ENCODE measurements at regions not wholly inside any gene's neighbourhood (a gene's known extent, or its start where the extent isn't known, plus 50 kb on each side); places are given as distances from the start of the nearest gene placed in this dataset.

- Histone ChIP-seq H3K9ac (ENCODE audit: low read length) (no peak overlapping the region), H3K27me3 (ENCODE audit: low read length) (no peaks in the 10 kb centered on the region), H3K36me3 (ENCODE audit: low read length) (no peaks in the 10 kb centered on the region), H3K9me2 (replicated peaks; ENCODE audit: insufficient read depth, low read length) (no peaks in the 10 kb centered on the region), H2AFZ (ENCODE audit: low read depth, low read length, severe bottlenecking) (no peak overlapping the region), H3K27ac (ENCODE audit: low read depth, low read length) (no peak overlapping the region), H3K79me2 (ENCODE audit: insufficient read depth, low read length) (no peaks in the 10 kb centered on the region), H3K4me3 (ENCODE audit: insufficient read depth, low read length, poor library complexity, severe bottlenecking) (no peak overlapping the region), H3K9me3 (ENCODE audit: insufficient read depth, low read length) (no peaks in the 10 kb centered on the region), H3K4me2 (ENCODE audit: low read depth, low read length, poor library complexity, severe bottlenecking) (no peak overlapping the region), H4K20me1 (ENCODE audit: low read depth, low read length) (no peaks in the 10 kb centered on the region), H3F3A (ENCODE audit: insufficient read depth) (no peaks in the 10 kb centered on the region)
- TF ChIP-seq EZH2phosphoT487 (conservative IDR thresholded peaks at IDR 0.05; ENCODE audit: low read length) = no peak
- TF ChIP-seq CTCF (IDR thresholded peaks at IDR 0.05; ENCODE audit: insufficient read depth, low read length, poor library complexity, severe bottlenecking) = no peak
These were observed 1048.0 kb upstream of the CNTN5 start for GRCh38 chr11:97972731-97973130.

DNA sequence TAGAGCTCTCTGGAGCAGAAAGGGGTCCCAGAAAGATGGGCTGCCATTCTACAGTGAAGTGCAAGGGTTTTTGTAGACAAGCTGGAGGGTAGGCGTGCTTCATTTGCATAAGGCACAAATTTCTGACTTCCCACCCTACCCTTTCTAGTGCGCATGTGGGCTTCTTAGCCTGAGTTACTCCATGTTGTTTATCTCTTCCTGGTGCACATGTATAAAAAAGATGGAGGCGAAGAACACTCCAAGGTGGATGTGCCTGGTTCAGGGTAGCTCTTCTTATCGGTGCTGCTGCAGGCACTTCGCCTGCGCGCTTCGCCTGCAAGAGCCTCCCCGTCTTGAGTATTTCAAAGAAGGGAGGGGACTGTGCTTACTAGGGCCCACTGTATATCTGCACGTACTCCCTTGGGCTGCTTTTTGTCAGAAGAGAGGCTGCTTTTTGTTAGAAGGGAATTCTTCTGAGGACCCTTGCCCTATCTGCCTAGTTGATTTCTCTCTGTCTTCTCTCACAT is 1047.3 kb upstream of the CNTN5 start:
- Histone ChIP-seq H3K36me3 (ENCODE audit: low read length) (no peaks in the 10 kb centered on the region), H3F3A (ENCODE audit: insufficient read depth) (no peaks in the 10 kb centered on the region)

DNA sequence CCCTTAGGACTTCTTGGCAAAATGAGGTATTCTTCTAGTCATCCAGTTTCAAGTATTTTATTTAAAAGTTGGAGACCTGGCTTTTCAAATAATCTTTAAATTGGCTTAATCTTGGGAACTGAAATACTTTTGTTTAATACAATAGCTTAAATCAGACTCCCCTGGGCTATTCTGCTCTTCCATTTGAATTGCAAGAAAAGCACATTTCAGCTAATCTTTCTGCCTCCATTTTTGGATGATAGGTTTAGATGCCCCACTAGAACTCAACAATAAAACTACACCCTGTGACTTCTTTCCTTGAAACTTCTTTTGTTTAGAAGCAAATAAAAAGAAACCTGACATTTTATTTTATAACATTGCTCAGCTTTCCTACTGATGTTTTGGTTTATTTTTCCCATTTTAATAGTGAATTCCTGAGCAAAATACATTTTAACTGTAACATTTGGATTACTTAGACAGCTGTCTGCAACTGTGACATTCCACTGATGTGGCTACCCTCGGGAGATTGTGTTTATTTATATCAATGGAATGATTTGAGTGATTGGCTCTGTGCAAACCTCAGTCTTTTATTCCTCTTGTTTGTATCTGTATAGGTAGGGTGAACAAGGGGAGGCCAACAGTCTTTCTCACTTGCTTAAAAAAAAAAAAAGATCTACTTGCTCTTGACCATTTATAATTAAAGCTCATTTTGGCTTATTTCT is 1045.8 kb upstream of the CNTN5 start:
- Histone ChIP-seq H3K4me3 (ENCODE audit: insufficient read depth, low read length, poor library complexity, severe bottlenecking) (no peak overlapping the region), H3K36me3 (ENCODE audit: low read length) (no peaks in the 10 kb centered on the region), H3K9ac (ENCODE audit: low read length) (no peak overlapping the region), H3K4me2 (ENCODE audit: low read depth, low read length, poor library complexity, severe bottlenecking) (no peak overlapping the region), H3F3A (ENCODE audit: insufficient read depth) (no peaks in the 10 kb centered on the region), H3K9me3 (ENCODE audit: insufficient read depth, low read length) (no peaks in the 10 kb centered on the region), H3K9me2 (replicated peaks; ENCODE audit: insufficient read depth, low read length) (no peaks in the 10 kb centered on the region), H4K20me1 (ENCODE audit: low read depth, low read length) (no peaks in the 10 kb centered on the region), H3K79me2 (ENCODE audit: insufficient read depth, low read length) (no peaks in the 10 kb centered on the region), H3K27ac (ENCODE audit: low read depth, low read length) (no peak overlapping the region), H3K27me3 (ENCODE audit: low read length) (no peaks in the 10 kb centered on the region), H2AFZ (ENCODE audit: low read depth, low read length, severe bottlenecking) (no peak overlapping the region)
- TF ChIP-seq EZH2phosphoT487 (conservative IDR thresholded peaks at IDR 0.05; ENCODE audit: low read length) = no peak
- TF ChIP-seq CTCF (IDR thresholded peaks at IDR 0.05; ENCODE audit: insufficient read depth, low read length, poor library complexity, severe bottlenecking) = no peak

More for the DNA sequence above, 1047.3 kb upstream of the CNTN5 start:
- H3K9me3 ChIP-seq (ENCODE audit: insufficient read depth, low read length) = no peaks in the 10 kb centered on the region
- no peak overlapping the region for H2AFZ ChIP-seq (ENCODE audit: low read depth, low read length, severe bottlenecking)
- TF ChIP-seq CTCF (IDR thresholded peaks at IDR 0.05; ENCODE audit: insufficient read depth, low read length, poor library complexity, severe bottlenecking) (no peak), EZH2phosphoT487 (conservative IDR thresholded peaks at IDR 0.05; ENCODE audit: low read length) (no peak)
- H4K20me1 ChIP-seq (ENCODE audit: low read depth, low read length) = no peaks in the 10 kb centered on the region
- no peak overlapping the region for H3K9ac ChIP-seq (ENCODE audit: low read length)
- H3K9me2 ChIP-seq (replicated peaks; ENCODE audit: insufficient read depth, low read length) = no peaks in the 10 kb centered on the region
- no peaks in the 10 kb centered on the region for H3K27me3 ChIP-seq (ENCODE audit: low read length)
- no peak overlapping the region for H3K27ac ChIP-seq (ENCODE audit: low read depth, low read length)
- H3K79me2 ChIP-seq (ENCODE audit: insufficient read depth, low read length) = no peaks in the 10 kb centered on the region
- H3K4me3 ChIP-seq (ENCODE audit: insufficient read depth, low read length, poor library complexity, severe bottlenecking) = no peak overlapping the region
- H3K4me2 ChIP-seq (ENCODE audit: low read depth, low read length, poor library complexity, severe bottlenecking) = no peak overlapping the region
